ENCODE measurements at regions not wholly inside any gene's neighbourhood (a gene's known extent, or its start where the extent isn't known, plus 50 kb on each side); places are given as distances from the start of the nearest gene placed in this dataset.

DNA sequence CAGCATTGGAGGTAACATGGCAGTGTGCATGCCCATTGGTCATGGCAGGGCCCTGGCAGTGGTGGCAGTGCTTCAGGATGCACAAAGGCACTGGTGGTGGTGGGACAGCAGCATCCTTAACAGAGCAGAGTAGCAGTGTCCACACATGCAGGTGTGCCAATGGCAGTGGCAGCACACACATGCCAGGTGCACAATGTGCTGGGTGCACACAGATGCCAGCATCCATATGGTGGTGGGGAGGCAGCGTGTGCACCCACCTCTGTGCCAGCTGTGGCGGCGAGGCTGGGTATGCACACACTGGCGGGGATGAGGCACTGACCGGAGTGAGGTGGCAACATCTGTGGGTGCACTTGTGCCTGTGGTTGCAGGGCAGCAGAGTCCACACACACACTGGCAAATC lies 150.6 kb downstream of the SI start:
- H3K27ac ChIP-seq, result no peak overlapping the region
- TF ChIP-seq, protein P1, sequence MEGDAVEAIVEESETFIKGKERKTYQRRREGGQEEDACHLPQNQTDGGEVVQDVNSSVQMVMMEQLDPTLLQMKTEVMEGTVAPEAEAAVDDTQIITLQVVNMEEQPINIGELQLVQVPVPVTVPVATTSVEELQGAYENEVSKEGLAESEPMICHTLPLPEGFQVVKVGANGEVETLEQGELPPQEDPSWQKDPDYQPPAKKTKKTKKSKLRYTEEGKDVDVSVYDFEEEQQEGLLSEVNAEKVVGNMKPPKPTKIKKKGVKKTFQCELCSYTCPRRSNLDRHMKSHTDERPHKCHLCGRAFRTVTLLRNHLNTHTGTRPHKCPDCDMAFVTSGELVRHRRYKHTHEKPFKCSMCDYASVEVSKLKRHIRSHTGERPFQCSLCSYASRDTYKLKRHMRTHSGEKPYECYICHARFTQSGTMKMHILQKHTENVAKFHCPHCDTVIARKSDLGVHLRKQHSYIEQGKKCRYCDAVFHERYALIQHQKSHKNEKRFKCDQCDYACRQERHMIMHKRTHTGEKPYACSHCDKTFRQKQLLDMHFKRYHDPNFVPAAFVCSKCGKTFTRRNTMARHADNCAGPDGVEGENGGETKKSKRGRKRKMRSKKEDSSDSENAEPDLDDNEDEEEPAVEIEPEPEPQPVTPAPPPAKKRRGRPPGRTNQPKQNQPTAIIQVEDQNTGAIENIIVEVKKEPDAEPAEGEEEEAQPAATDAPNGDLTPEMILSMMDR (IDR thresholded peaks at IDR 0.05), result no peak
- intact Hi-C loops (cut with DNase I), result no loop called here
- no peak overlapping the region for H3K4me3 ChIP-seq
- DNase-seq, result peak in 1 of 4 donors; percentile 50
- H3K9me3 ChIP-seq, result peaks cover 0 to 10% of the 10 kb centered on the region in 2 donors
- no peaks in the 10 kb centered on the region for H3K36me3 ChIP-seq
- H3K27me3 ChIP-seq, result no peaks in the 10 kb centered on the region
- ATAC-seq, result no peak
- no peaks in the 10 kb centered on the region for H3K4me1 ChIP-seq

GRCh38 chr3:164918905-164919304 lies 159.4 kb downstream of the SI start:
- intact Hi-C loops (cut with DNase I), result no loop called here
- TF ChIP-seq, protein P1 (IDR thresholded peaks at IDR 0.05), result no peak
- no peak for ATAC-seq
- Histone ChIP-seq H3K27me3 (no peaks in the 10 kb centered on the region), H3K4me3 (no peak overlapping the region), H3K4me1 (no peaks in the 10 kb centered on the region), H3K9me3 (no peaks in the 10 kb centered on the region), H3K36me3 (no peaks in the 10 kb centered on the region), H3K27ac (no peak overlapping the region)
- no peak for DNase-seq

DNA sequence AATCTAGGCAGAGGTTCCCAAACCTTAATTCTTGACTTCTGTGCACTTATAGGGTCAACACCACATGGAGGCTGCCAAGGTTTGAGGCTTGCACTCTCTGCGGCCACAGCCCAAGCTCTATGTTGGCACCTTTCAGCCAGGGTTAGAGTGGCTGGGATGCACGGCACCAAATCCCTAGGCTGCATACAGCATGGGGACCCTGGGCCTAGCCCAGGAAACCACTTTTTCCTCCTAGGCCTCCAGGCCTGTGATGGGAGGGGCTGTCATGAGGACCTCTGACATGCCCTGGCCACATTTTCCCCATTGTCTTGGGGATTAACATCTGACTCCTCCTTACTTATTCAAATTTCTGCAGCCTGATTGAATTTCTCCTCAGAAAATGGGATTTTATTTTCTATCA lies 165.4 kb downstream of the SI start:
- Histone ChIP-seq H3K4me1 (no peaks in the 10 kb centered on the region), H3K9me3 (peaks cover 0 to 9% of the 10 kb centered on the region in 2 donors), H3K4me3 (no peak overlapping the region), H3K27ac (no peak overlapping the region), H3K27me3 (no peaks in the 10 kb centered on the region), H3K36me3 (no peaks in the 10 kb centered on the region)
- TF ChIP-seq, protein P1 (IDR thresholded peaks at IDR 0.05), result no peak
- ATAC-seq, result no peak
- intact Hi-C loops (cut with DNase I), result no loop called here
- no peak for DNase-seq

DNA sequence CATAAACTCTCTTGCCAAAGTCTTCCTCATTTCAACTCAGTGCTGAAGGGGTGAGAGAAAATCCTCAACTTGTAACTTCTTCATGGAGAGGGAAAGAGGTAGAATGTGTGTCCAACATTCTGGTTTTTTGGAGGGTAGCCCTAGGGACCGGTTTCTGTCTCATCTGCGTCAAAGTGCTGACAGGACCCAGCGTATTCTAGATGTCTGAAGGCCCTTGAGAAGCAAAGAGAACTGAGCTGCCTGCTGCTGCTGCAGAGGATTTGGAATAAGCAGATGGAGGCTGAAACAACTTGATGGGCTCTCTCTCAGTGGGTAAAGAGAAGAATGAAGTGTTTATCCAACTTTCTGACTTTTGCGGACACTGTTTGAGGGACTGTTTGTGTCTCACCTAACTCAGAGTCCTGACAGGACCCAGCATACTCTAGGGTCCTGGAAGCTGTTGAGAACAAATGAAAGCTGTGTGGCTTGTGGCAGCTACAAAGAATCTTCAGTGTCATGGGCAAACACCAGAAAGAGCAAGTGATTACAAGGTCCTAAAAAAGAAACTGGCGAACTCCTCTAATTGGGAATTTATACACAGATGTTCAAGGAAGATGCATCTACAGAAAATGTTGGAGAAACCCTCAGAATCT lies 174.4 kb downstream of the SI start:
- Histone ChIP-seq H3K27me3 (no peaks in the 10 kb centered on the region), H3K27ac (no peak overlapping the region), H3K36me3 (no peaks in the 10 kb centered on the region), H3K9me3 (no peaks in the 10 kb centered on the region), H3K4me3 (no peak overlapping the region), H3K4me1 (no peaks in the 10 kb centered on the region)
- TF ChIP-seq, protein P1 (IDR thresholded peaks at IDR 0.05), result no peak
- no peak for ATAC-seq
- intact Hi-C loops (cut with DNase I), result no loop called here
- DNase-seq, result no peak

DNA sequence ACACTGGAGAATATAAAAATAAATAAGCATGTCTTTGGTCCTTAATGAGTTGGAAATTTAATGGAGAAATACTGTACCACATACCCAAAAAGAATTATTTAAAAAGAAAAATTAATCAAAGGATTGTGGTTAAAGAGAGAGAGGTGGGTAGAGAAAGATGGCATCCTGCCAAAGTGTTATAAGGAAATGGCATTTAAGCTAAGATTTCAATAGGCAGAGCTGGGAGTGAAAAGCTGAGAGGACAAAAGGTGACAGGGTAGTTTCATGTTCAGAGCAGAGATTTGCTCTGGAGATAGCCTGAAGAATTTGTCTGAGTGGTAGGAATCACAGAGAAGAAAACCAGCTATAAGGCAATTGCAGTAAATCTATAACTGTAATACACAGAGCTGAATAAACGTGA lies 181.0 kb downstream of the SI start:
- DNase-seq (no peak), ATAC-seq (no peak)
- intact Hi-C loops (cut with DNase I), result no loop called here
- Histone ChIP-seq H3K27me3 (no peaks in the 10 kb centered on the region), H3K36me3 (no peaks in the 10 kb centered on the region), H3K4me1 (no peaks in the 10 kb centered on the region), H3K27ac (no peak overlapping the region), H3K9me3 (peaks cover 0 to 4% of the 10 kb centered on the region in 2 donors), H3K4me3 (no peak overlapping the region)
- TF ChIP-seq, protein P1 (IDR thresholded peaks at IDR 0.05), result no peak

All from left lung (tissue), 4 donors.